ENCODE measurements at regions not wholly inside any gene's neighbourhood (a gene's known extent, or its start where the extent isn't known, plus 50 kb on each side); places are given as distances from the start of the nearest gene placed in this dataset.
A peak's percentile ranks its signal among the peaks of the same experiment; 100 is the strongest.

GRCh38 chr4:13849778-13850177 is 222.3 kb upstream of the BOD1L1 start:
- no peak for DNase-seq (ENCODE audit: low spot score)

GRCh38 chr4:13851085-13851940 is 223.8 kb upstream of the BOD1L1 start:
- no peak for DNase-seq (ENCODE audit: low spot score)

- no peak for DNase-seq (ENCODE audit: low spot score)
Observed at GRCh38 chr4:13852411-13852810, 224.9 kb upstream of the BOD1L1 start.

GRCh38 chr4:13856387-13856786 is 228.9 kb upstream of the BOD1L1 start:
- DNase-seq (ENCODE audit: low spot score), result no peak

GRCh38 chr4:13857397-13857796 is 229.9 kb upstream of the BOD1L1 start:
- DNase-seq (ENCODE audit: low spot score), result no peak

GRCh38 chr4:13857800-13858199 is 230.3 kb upstream of the BOD1L1 start:
- DNase-seq (ENCODE audit: low spot score), result no peak

GRCh38 chr4:13859423-13859822 is 231.9 kb upstream of the BOD1L1 start:
- DNase-seq (ENCODE audit: low spot score), result no peak

- DNase-seq (ENCODE audit: low spot score), result peak; percentile 41
Observed at GRCh38 chr4:13860126-13860525, 232.6 kb upstream of the BOD1L1 start.

GRCh38 chr4:13865871-13866669 is 238.5 kb upstream of the BOD1L1 start:
- DNase-seq (ENCODE audit: low spot score), result no peak

- no peak for DNase-seq (ENCODE audit: low spot score)
Observed at GRCh38 chr4:13866881-13867280, 239.4 kb upstream of the BOD1L1 start.

- no peak for DNase-seq (ENCODE audit: low spot score)
Observed at GRCh38 chr4:13872155-13872554, 244.6 kb upstream of the BOD1L1 start.

- DNase-seq (ENCODE audit: low spot score), result no peak
Observed at GRCh38 chr4:13872955-13873354, 245.4 kb upstream of the BOD1L1 start.

GRCh38 chr4:13875181-13875580 is 247.7 kb upstream of the BOD1L1 start:
- no peak for DNase-seq (ENCODE audit: low spot score)

- no peak for DNase-seq (ENCODE audit: low spot score)
Observed at GRCh38 chr4:13876131-13876530, 248.6 kb upstream of the BOD1L1 start.

GRCh38 chr4:13876940-13877339 is 249.4 kb upstream of the BOD1L1 start:
- no peak for DNase-seq (ENCODE audit: low spot score)

GRCh38 chr4:13877626-13878025 is 250.1 kb upstream of the BOD1L1 start:
- DNase-seq (ENCODE audit: low spot score), result no peak

GRCh38 chr4:13881892-13882291 is 254.4 kb upstream of the BOD1L1 start:
- no peak for DNase-seq (ENCODE audit: low spot score)

GRCh38 chr4:13887010-13887409 is 259.5 kb upstream of the BOD1L1 start:
- DNase-seq (ENCODE audit: low spot score), result no peak

GRCh38 chr4:13888112-13888511 is 260.6 kb upstream of the BOD1L1 start:
- DNase-seq (ENCODE audit: low spot score), result no peak

- DNase-seq (ENCODE audit: low spot score), result no peak
Observed at GRCh38 chr4:13891544-13891939, 264.0 kb upstream of the BOD1L1 start.

GRCh38 chr4:13892739-13893105 is 265.2 kb upstream of the BOD1L1 start:
- no peak for DNase-seq (ENCODE audit: low spot score)

GRCh38 chr4:13893211-13893610 is 265.7 kb upstream of the BOD1L1 start:
- DNase-seq (ENCODE audit: low spot score), result no peak

GRCh38 chr4:13893987-13894386 is 266.5 kb upstream of the BOD1L1 start:
- no peak for DNase-seq (ENCODE audit: low spot score)

Measured in globus pallidus (tissue), 1 donor.